ENCODE measurements at regions not wholly inside any gene's neighbourhood (a gene's known extent, or its start where the extent isn't known, plus 50 kb on each side); places are given as distances from the start of the nearest gene placed in this dataset.

DNA sequence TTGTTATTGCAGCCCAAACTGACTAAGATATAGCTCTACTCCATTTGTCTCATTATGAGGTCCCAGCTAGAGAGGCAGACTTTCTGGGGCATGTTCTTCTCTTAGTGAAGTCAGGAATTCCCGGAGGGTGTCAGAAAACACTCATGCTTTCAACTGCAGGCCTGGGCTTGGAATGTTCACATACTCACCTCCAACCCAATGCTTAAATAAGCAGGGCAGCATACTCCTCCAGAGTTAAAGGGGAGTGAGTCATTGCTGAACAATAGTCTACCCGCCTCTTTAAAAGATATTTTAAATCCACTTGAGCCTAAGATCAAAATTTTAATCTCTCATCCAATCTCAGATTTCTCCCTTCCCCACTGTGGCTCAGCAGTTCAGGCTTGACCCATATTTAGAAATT, 167.8 kb upstream of the DPH6 start:
- DNase-seq (ENCODE audit: extremely low spot score), result no peak
- H3K27ac ChIP-seq (ENCODE audit: low read depth), result no peak overlapping the region
- 78% methylated on average over 2 of the region's 2 CpGs for WGBS

DNA sequence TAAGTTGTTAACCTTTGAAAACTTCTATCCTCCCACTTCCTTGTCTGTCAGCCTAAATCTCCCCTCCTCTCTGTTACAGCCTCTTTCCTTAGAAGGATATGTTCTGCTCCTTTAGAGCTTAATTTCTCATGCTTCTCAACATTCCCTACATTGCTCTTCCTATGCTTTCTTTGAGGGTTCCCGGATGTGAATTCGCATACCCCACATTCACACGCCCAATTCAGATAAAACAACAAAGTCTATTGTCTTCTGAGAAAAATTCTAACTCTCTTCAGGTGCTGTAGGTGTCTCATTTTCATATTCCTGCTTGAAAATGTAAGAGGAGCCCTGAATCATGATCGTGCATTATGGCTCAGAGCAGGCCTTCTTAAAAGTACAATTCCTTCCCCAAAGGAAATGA, 171.8 kb upstream of the DPH6 start:
- Histone ChIP-seq H3K4me1 (ENCODE audit: insufficient read depth) (no peaks in the 10 kb centered on the region), H3K27ac (ENCODE audit: low read depth) (no peak overlapping the region), H3K4me3 (ENCODE audit: low read depth, low read length) (no peak overlapping the region), H3K36me3 (ENCODE audit: insufficient read depth) (no peaks in the 10 kb centered on the region)
- WGBS, result 86% methylated on average over 4 of the region's 4 CpGs
- no peak for DNase-seq (ENCODE audit: extremely low spot score)

More for the DNA sequence above, 167.8 kb upstream of the DPH6 start:
- Histone ChIP-seq H3K36me3 (ENCODE audit: insufficient read depth) (no peaks in the 10 kb centered on the region), H3K4me1 (ENCODE audit: insufficient read depth) (no peaks in the 10 kb centered on the region), H3K4me3 (ENCODE audit: low read depth, low read length) (no peak overlapping the region)

- Histone ChIP-seq H3K36me3 (ENCODE audit: insufficient read depth) (no peaks in the 10 kb centered on the region), H3K4me3 (ENCODE audit: low read depth, low read length) (no peak overlapping the region), H3K27ac (ENCODE audit: low read depth) (no peak overlapping the region), H3K4me1 (ENCODE audit: insufficient read depth) (no peaks in the 10 kb centered on the region)
- DNase-seq (ENCODE audit: extremely low spot score), result no peak
- 58% methylated on average over 2 of the region's 2 CpGs for WGBS
These were observed 174.1 kb upstream of the DPH6 start for GRCh38 chr15:35720019-35720418.

DNA sequence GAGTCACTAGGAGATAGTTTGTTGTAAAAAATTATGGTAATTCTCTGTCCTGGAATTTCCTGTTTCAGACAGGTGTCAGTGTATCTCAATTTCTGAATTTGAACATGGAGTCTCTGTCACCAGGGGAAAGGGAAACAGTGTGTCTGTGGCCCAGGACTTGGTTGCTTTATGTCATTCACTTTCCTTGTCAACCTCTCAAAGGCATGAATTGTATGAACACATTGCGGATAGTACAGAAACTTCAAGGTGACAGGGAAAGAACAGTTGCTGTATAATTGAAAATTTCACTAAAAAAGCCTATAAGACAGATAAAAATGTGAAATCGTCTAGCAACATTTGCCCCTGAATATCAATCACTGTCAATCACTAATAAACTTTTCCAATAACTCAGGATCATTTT, 175.0 kb upstream of the DPH6 start:
- Histone ChIP-seq H3K27ac (ENCODE audit: low read depth) (no peak overlapping the region), H3K36me3 (ENCODE audit: insufficient read depth) (no peaks in the 10 kb centered on the region), H3K4me3 (ENCODE audit: low read depth, low read length) (no peak overlapping the region), H3K4me1 (ENCODE audit: insufficient read depth) (no peaks in the 10 kb centered on the region)
- 93% methylated on average over 2 of the region's 2 CpGs for WGBS
- DNase-seq (ENCODE audit: extremely low spot score), result no peak

GRCh38 chr15:35721751-35722150, 175.8 kb upstream of the DPH6 start:
- H3K4me3 ChIP-seq (ENCODE audit: low read depth, low read length), result no peak overlapping the region
- H3K36me3 ChIP-seq (ENCODE audit: insufficient read depth), result no peaks in the 10 kb centered on the region
- no peak overlapping the region for H3K27ac ChIP-seq (ENCODE audit: low read depth)
- no peak for DNase-seq (ENCODE audit: extremely low spot score)
- no peaks in the 10 kb centered on the region for H3K4me1 ChIP-seq (ENCODE audit: insufficient read depth)
- WGBS, result 90% methylated on average over 4 of the region's 4 CpGs

GRCh38 chr15:35722501-35722900, 176.5 kb upstream of the DPH6 start:
- H3K4me1 ChIP-seq (ENCODE audit: insufficient read depth), result no peaks in the 10 kb centered on the region
- H3K36me3 ChIP-seq (ENCODE audit: insufficient read depth), result no peaks in the 10 kb centered on the region
- H3K4me3 ChIP-seq (ENCODE audit: low read depth, low read length), result no peak overlapping the region
- no peak for DNase-seq (ENCODE audit: extremely low spot score)
- WGBS, result 85% methylated on average over 3 of the region's 3 CpGs
- H3K27ac ChIP-seq (ENCODE audit: low read depth), result no peak overlapping the region

DNA sequence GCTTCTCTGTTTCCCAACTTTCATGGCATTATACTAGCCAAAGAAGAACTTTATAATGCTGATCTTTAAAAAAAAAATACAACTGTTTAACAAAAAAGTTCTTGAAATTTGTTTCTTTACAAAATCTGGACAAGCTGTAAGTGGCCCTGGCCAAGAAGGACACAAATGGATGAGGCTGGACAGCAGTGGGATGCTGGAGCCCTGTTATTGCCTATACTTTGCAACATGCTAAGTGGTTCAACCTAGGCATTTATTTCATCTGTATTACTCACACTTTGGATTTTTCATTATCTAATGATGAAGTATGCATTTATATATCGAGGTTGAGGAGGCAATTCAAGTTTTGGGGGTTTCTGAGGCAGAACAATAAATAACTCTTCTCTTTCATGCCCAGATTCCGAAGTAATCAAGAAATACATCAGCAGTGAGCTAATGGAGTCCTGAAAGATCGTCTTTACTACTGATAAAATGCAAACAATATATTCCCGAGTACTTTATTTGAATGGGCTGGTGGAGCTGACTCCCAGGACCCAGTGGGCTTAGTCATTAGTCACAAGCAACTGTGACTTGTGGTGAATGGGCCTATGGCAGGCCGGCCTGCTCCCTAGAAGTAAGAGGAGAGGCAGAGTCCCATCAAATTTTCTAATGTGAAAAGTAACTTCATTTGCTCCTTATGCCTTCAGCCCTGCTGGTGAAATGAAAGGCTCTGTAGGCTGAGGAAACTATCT, 177.3 kb upstream of the DPH6 start:
- WGBS, result 32% methylated on average over 5 of the region's 5 CpGs
- Histone ChIP-seq H3K4me3 (ENCODE audit: low read depth, low read length) (no peak overlapping the region), H3K27ac (ENCODE audit: low read depth) (no peak overlapping the region), H3K4me1 (ENCODE audit: insufficient read depth) (no peaks in the 10 kb centered on the region), H3K36me3 (ENCODE audit: insufficient read depth) (no peaks in the 10 kb centered on the region)
- DNase-seq (ENCODE audit: extremely low spot score), result no peak

GRCh38 chr15:35723852-35724251, 177.9 kb upstream of the DPH6 start:
- DNase-seq (ENCODE audit: extremely low spot score), result no peak
- Histone ChIP-seq H3K4me1 (ENCODE audit: insufficient read depth) (no peaks in the 10 kb centered on the region), H3K36me3 (ENCODE audit: insufficient read depth) (no peaks in the 10 kb centered on the region), H3K4me3 (ENCODE audit: low read depth, low read length) (no peak overlapping the region), H3K27ac (ENCODE audit: low read depth) (no peak overlapping the region)
- 98% methylated on average over 4 of the region's 4 CpGs for WGBS

DNA sequence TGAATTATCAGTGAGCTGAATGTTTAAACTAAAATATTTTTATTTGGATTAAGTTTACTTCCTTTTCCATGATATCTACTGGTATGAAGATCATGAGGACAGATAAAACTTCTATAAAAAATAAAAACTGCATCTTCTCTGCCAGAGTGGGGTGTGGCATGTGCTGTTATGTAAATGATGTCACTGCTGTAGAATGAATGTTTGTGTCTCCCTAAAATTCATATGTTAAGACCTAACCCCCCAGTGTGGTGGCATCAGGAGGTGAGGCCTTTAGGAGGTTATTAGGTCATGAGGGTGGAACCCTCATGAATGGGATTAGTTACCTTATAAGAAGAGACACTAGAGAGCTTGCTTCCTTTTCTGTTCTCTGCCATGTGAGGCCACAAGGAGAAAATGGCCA, 178.7 kb upstream of the DPH6 start:
- no peak overlapping the region for H3K4me3 ChIP-seq (ENCODE audit: low read depth, low read length)
- no peaks in the 10 kb centered on the region for H3K4me1 ChIP-seq (ENCODE audit: insufficient read depth)
- DNase-seq (ENCODE audit: extremely low spot score), result no peak
- no peaks in the 10 kb centered on the region for H3K36me3 ChIP-seq (ENCODE audit: insufficient read depth)
- no peak overlapping the region for H3K27ac ChIP-seq (ENCODE audit: low read depth)

- H3K36me3 ChIP-seq (ENCODE audit: insufficient read depth), result no peaks in the 10 kb centered on the region
- no peak for DNase-seq (ENCODE audit: extremely low spot score)
- WGBS, result 94% methylated on average over 3 of the region's 3 CpGs
- H3K4me3 ChIP-seq (ENCODE audit: low read depth, low read length), result no peak overlapping the region
- no peak overlapping the region for H3K27ac ChIP-seq (ENCODE audit: low read depth)
- H3K4me1 ChIP-seq (ENCODE audit: insufficient read depth), result no peaks in the 10 kb centered on the region
These were observed 179.4 kb upstream of the DPH6 start for GRCh38 chr15:35725353-35725752.

- H3K36me3 ChIP-seq (ENCODE audit: insufficient read depth), result no peaks in the 10 kb centered on the region
- H3K4me1 ChIP-seq (ENCODE audit: insufficient read depth), result no peaks in the 10 kb centered on the region
- no peak for DNase-seq (ENCODE audit: extremely low spot score)
- H3K4me3 ChIP-seq (ENCODE audit: low read depth, low read length), result no peak overlapping the region
- no peak overlapping the region for H3K27ac ChIP-seq (ENCODE audit: low read depth)
- WGBS, result 84% methylated on average over 9 of the region's 9 CpGs
These were observed 181.7 kb upstream of the DPH6 start for GRCh38 chr15:35727627-35728026.

DNA sequence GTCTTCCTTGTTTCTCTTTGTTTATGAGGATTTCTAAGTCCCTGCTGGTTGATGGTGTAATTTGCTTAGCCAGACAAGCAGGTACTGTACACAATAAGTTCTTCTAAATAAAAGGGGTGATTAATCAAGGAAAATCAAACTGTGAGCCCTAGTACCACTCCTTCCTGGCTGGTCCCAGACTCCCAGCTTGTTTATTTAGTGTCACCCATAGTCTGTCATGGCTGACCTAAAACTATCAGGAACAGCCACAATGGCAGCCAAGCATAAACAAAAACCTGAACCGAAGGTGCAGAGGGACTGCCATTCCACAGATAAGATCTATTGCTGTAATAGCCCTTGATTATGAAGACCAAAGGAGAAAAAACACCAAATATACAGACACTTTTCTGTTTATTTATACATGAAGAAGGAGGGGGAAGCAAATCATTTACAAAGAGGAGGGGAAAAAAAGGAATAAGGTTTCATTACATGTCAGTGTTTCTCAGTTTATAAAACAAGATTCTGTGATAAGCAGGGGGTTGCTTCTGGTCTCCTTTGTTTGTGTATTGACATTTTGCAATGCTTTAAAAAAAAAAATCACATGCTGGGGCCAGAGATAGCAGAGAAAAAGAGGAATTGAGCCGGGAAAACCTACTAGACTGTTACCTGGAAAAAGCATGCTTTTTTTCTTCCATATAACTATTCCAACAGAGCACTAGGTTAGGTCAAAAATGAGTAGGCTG, 182.4 kb upstream of the DPH6 start:
- Histone ChIP-seq H3K4me1 (ENCODE audit: insufficient read depth) (no peaks in the 10 kb centered on the region), H3K36me3 (ENCODE audit: insufficient read depth) (no peaks in the 10 kb centered on the region), H3K4me3 (ENCODE audit: low read depth, low read length) (no peak overlapping the region), H3K27ac (ENCODE audit: low read depth) (no peak overlapping the region)
- 49% methylated on average over 2 of the region's 2 CpGs for WGBS
- no peak for DNase-seq (ENCODE audit: extremely low spot score)

DNA sequence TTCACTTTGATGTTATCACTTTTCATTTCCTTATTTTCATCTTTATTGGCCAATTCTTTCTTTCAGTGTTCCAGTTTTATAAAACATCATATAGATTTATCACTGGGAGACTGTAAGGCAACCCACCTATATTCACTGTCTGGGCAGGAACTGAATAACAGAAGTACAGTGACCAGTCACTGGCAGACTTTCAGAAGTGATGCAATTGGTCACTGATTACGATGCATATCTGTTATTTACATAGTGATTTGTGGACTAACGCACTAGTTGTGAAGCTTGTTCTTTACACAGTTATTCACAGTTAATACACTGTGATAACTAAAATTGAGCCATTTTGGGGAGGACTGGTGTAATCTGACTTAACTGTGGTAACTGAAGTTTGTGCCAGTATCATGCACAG, 190.2 kb upstream of the DPH6 start:
- no peaks in the 10 kb centered on the region for H3K4me1 ChIP-seq (ENCODE audit: insufficient read depth)
- no peak for DNase-seq (ENCODE audit: extremely low spot score)
- 60% methylated on average over 2 of the region's 2 CpGs for WGBS

DNA sequence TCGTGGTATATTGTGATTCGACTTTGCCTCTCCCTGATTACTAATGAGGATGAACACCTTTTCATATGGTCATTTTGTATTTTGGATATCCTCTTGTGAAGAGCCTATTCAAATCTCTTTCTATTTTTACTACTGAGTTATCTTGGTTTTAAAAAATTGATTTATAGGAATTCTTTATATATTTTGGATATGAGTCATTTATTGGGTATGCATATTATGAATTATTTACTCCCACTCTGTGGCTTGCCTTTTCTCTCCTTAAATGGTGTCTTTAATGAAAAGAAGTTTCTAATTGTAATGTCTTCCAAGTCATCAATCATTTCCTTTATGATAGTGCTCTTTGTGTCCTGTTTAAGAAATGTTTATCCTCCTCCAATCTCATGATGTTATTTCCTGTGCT, 191.5 kb upstream of the DPH6 start:
- Histone ChIP-seq H3K36me3 (ENCODE audit: insufficient read depth) (no peaks in the 10 kb centered on the region), H3K4me3 (ENCODE audit: low read depth, low read length) (no peak overlapping the region), H3K4me1 (ENCODE audit: insufficient read depth) (no peaks in the 10 kb centered on the region), H3K27ac (ENCODE audit: low read depth) (no peak overlapping the region)
- 91% methylated on average over 2 of the region's 2 CpGs for WGBS
- DNase-seq (ENCODE audit: extremely low spot score), result no peak

More for the DNA sequence above, 190.2 kb upstream of the DPH6 start:
- H3K36me3 ChIP-seq (ENCODE audit: insufficient read depth), result no peaks in the 10 kb centered on the region
- H3K4me3 ChIP-seq (ENCODE audit: low read depth, low read length), result no peak overlapping the region
- H3K27ac ChIP-seq (ENCODE audit: low read depth), result no peak overlapping the region

All from urinary bladder (tissue), 3 donors.